ENCODE measurements at regions not wholly inside any gene's neighbourhood (a gene's known extent, or its start where the extent isn't known, plus 50 kb on each side); places are given as distances from the start of the nearest gene placed in this dataset.

GRCh38 chr2:57899898-57900297, 146.7 kb upstream of the VRK2 start:
- no peak for TF ChIP-seq CTCF (IDR thresholded peaks at IDR 0.05)
- TF ChIP-seq EP300 (IDR thresholded peaks at IDR 0.05), result no peak
- no peak for TF ChIP-seq POLR2A (IDR thresholded peaks at IDR 0.05)

Measured in tibial nerve (tissue), 4 donors.